Bronchial epithelial cell (primary cell): ENCODE measurements at regions not wholly inside any gene's neighbourhood (a gene's known extent, or its start where the extent isn't known, plus 50 kb on each side); places are given as distances from the start of the nearest gene placed in this dataset.

Source experiments
- DNase-seq: peaks from one replicate; pipeline ENCODE4 v3.0.0-alpha.2; 2010; ENCODE audit warnings: low read depth
- FAIRE-seq: peaks from 2 replicates; lab custom pipeline; 2011; peaks lifted over from hg19 to GRCh38; lab: Jason Lieb, UNC
- H3K27me3 ChIP-seq: 2 replicates; pipeline ENCODE4 v1.5.1; 2011; ENCODE audit warnings: low read length; ENCODE audit not compliant: control insufficient read depth, insufficient read depth
- H3K36me3 ChIP-seq: 2 replicates; pipeline ENCODE4 v1.5.1; 2011; ENCODE audit warnings: low read length; ENCODE audit not compliant: control insufficient read depth, insufficient read depth
- H3K4me3 ChIP-seq: 2 replicates; pipeline ENCODE4 v1.5.1; 2011; ENCODE audit warnings: mild to moderate bottlenecking, low read depth, low read length, control low read depth
- TF ChIP-seq, protein P1 (sequence below): IDR thresholded peaks from 2 replicates; pipeline ENCODE4 v1.5.1; 2011; ENCODE audit warnings: mild to moderate bottlenecking, moderate library complexity, low read length, control low read depth, inconsistent platforms; ENCODE audit not compliant: insufficient read depth, severe bottlenecking

GRCh38 chr2:65599693-65600092, 167.3 kb upstream of the SPRED2 start:
- no peaks in the 10 kb centered on the region for H3K36me3 ChIP-seq
- DNase-seq (no peak), FAIRE-seq (no peak)
- TF ChIP-seq, protein P1, sequence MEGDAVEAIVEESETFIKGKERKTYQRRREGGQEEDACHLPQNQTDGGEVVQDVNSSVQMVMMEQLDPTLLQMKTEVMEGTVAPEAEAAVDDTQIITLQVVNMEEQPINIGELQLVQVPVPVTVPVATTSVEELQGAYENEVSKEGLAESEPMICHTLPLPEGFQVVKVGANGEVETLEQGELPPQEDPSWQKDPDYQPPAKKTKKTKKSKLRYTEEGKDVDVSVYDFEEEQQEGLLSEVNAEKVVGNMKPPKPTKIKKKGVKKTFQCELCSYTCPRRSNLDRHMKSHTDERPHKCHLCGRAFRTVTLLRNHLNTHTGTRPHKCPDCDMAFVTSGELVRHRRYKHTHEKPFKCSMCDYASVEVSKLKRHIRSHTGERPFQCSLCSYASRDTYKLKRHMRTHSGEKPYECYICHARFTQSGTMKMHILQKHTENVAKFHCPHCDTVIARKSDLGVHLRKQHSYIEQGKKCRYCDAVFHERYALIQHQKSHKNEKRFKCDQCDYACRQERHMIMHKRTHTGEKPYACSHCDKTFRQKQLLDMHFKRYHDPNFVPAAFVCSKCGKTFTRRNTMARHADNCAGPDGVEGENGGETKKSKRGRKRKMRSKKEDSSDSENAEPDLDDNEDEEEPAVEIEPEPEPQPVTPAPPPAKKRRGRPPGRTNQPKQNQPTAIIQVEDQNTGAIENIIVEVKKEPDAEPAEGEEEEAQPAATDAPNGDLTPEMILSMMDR, result no peak
- no peak overlapping the region for H3K4me3 ChIP-seq
- no peaks in the 10 kb centered on the region for H3K27me3 ChIP-seq

DNA sequence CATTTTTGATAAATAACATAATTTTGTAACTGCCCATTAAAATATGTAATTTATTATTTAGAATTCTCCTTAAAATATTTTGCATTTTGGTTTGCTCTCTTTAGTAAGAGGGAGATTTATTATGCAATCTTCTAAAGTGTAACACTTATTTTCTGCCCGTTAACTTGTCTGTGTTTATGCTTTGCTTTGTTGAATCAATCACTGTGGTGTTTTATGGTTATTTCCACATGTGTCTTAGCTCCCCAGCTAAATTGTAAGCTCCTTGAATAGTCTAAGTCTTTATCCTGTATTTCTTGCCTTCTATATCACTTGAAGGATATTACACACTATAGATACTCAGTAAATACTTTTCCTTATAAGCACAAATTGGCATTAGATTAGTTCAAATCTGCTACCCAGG, 166.6 kb upstream of the SPRED2 start:
- Histone ChIP-seq H3K4me3 (no peak overlapping the region), H3K27me3 (no peaks in the 10 kb centered on the region), H3K36me3 (no peaks in the 10 kb centered on the region)
- TF ChIP-seq, protein P1, result no peak
- no peak for FAIRE-seq
- DNase-seq, result no peak

GRCh38 chr2:65598264-65598663, 165.9 kb upstream of the SPRED2 start:
- Histone ChIP-seq H3K4me3 (no peak overlapping the region), H3K27me3 (no peaks in the 10 kb centered on the region), H3K36me3 (no peaks in the 10 kb centered on the region)
- TF ChIP-seq, protein P1, result no peak
- FAIRE-seq (no peak), DNase-seq (no peak)

- DNase-seq, result no peak
- TF ChIP-seq, protein P1, result no peak
- Histone ChIP-seq H3K36me3 (no peaks in the 10 kb centered on the region), H3K4me3 (no peak overlapping the region), H3K27me3 (no peaks in the 10 kb centered on the region)
- no peak for FAIRE-seq
Observed at GRCh38 chr2:65595630-65596029, 163.2 kb upstream of the SPRED2 start.

DNA sequence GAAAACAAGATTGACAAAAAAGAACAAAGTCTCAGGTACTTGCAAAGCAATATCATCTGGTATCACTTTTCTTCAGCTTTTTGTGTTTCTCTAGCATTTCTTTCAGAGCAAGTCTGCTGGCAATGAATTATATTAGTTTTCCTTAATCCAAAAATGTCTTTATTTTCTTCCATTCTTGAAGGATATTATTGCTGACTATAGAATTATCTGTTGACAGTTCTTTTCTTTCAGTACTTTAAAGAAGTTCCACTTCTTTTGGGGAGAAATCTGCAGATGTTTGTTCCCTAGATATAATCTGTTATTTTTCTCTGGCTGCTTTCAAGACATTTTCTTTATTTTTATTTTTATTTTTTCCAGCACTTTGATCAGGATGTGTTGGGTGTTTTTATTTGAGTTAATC, 161.8 kb upstream of the SPRED2 start:
- H3K36me3 ChIP-seq, result no peaks in the 10 kb centered on the region

DNA sequence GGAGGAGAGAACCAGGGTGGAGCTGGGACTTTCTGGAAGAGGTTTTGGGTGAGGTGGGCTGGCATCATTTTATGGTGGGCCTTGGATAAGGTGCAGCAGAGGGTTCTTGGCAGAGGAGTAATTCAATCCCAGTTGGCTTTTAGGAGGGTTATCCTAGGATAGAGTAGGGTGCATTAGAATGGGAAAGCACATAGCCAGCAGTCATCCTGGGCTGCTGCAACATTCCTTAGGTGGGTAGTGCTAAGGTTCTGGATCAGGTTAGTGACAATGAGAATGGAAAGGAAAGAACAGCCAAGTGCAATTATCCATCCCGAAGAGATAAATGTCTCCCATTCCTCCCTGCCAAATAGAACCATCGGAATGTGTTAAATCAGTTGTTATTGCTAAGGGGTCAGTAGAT, 157.3 kb upstream of the SPRED2 start:
- FAIRE-seq (no peak), DNase-seq (no peak)
- Histone ChIP-seq H3K36me3 (no peaks in the 10 kb centered on the region), H3K27me3 (no peaks in the 10 kb centered on the region), H3K4me3 (no peak overlapping the region)
- TF ChIP-seq, protein P1, result no peak

More for the DNA sequence above, 161.8 kb upstream of the SPRED2 start:
- TF ChIP-seq, protein P1, result no peak
- FAIRE-seq (no peak), DNase-seq (no peak)
- Histone ChIP-seq H3K4me3 (no peak overlapping the region), H3K27me3 (no peaks in the 10 kb centered on the region)
